ENCODE measurements at regions not wholly inside any gene's neighbourhood (a gene's known extent, or its start where the extent isn't known, plus 50 kb on each side); places are given as distances from the start of the nearest gene placed in this dataset.
"Not testable (repeated sequence)": the region's sequence is repeated elsewhere in the genome, so short reads cannot be mapped to it uniquely, and the experiment has no call there.

DNA sequence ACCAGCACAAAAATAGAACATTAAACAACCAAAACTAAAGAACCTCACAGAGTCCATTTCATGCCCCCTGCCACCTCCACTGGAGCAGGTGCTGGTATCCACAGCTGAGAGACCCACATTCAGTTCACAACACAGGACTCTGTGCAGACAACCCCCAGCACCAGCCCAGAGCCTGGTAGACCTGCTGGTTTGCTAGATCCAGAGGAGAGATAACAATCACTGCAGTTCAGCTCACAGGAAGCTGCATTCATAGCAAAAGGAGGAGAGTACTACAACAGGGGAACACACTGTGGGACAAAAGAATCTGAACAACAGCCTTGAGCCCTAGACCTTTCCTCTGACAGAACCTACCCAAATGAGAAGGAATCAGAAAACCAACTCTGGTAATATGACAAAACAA is 326.7 kb downstream of the METTL4 start:
- Mint-ChIP-seq H3K36me3 (no peaks in the 10 kb centered on the region), H3K4me3 (no peak overlapping the region), H3K4me1 (no peaks in the 10 kb centered on the region), H3K27me3 (peaks cover 8% of the 10 kb centered on the region), H3K27ac (no peak overlapping the region), H3K9me3 (no peaks in the 10 kb centered on the region)

DNA sequence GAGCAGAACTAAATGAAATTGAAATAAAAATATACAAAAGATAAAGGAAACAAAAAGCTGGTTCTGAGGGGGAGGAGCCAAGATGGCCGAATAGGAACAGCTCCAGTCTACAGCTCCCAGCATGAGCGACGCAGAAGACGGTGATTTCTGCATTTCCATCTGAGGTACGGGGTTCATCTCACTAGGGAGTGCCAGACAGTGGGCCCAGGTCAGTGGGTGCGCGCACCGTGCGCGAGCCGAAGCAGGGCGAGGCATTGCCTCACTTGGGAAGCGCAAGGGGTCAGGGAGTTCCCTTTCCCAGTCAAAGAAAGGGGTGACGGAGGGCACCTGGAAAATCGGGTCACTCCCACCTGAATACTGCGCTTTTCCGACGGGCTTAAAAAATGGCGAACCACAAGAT is 324.2 kb downstream of the METTL4 start:
- not testable (repeated sequence) for H3K36me3 Mint-ChIP-seq, H3K4me3 Mint-ChIP-seq, H3K27ac Mint-ChIP-seq

DNA sequence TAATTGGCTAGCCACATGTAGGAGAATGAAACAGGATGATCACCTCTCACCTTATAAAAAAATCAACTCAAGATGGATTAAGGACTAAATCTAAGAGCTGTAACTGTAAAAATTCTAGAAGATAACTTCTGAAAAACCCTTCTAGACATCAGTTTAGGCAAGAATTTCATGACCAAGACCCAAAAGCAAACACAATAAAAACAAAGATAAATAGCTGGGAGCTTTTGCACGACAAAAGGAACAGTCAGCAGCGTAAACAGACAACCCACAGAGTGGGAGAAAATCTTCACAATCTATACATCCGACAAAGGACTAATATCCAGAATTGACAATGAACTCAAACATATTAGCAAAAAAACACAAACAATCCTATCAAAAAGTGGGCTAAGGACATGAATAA is 316.3 kb downstream of the METTL4 start:
- no peak overlapping the region for H3K27ac Mint-ChIP-seq
- no peaks in the 10 kb centered on the region for H3K36me3 Mint-ChIP-seq
- peaks cover 3% of the 10 kb centered on the region for H3K27me3 Mint-ChIP-seq
- H3K4me1 Mint-ChIP-seq, result no peaks in the 10 kb centered on the region
- H3K4me3 Mint-ChIP-seq, result no peak overlapping the region
- peaks cover 10% of the 10 kb centered on the region for H3K9me3 Mint-ChIP-seq

More for the DNA sequence above, 324.2 kb downstream of the METTL4 start:
- not testable (repeated sequence) for H3K27me3 Mint-ChIP-seq, H3K9me3 Mint-ChIP-seq, H3K4me1 Mint-ChIP-seq

DNA sequence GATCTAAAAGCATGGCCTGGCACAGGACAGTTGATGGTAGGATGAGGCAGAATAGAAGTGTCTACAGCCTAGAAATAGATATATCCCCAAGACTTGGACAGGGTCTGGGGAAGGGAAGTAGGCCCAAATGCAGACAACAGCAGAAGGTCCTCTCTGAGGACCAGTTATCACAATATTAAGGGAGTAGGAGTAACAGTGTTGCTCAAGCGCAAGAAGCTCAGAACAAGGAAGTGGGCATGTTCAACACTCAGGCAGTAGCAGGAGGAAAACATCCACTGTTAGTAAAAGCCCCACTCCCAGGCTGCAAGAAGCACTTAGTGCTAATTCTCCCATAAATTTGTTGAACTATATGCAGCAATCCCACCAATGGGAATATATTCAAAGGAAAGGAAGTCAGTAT is 314.7 kb downstream of the METTL4 start:
- Mint-ChIP-seq H3K9me3 (peaks cover 10% of the 10 kb centered on the region), H3K4me1 (no peaks in the 10 kb centered on the region), H3K4me3 (no peak overlapping the region), H3K27ac (no peak overlapping the region), H3K36me3 (no peaks in the 10 kb centered on the region), H3K27me3 (peaks cover 5% of the 10 kb centered on the region)

DNA sequence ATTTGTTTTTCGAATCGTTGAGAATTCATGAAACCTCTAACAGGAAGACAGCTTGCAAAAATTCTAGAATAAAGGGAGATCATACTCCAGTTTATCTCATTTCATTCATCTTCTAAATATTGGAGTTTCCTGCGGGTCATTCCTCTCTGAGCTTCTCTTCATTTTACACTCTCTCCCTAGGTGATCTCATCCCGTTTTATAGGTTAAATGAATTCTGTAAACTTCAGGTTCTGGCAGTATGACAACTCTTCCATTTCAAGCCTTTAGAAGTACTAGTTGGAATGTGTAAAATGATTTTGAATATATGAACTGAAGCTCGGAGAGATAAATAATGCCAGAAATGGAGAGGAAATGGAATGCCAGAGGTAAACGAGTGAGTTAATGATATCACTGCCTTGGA is 312.4 kb downstream of the METTL4 start:
- no peaks in the 10 kb centered on the region for H3K4me1 Mint-ChIP-seq
- peaks cover 6% of the 10 kb centered on the region for H3K27me3 Mint-ChIP-seq
- no peaks in the 10 kb centered on the region for H3K36me3 Mint-ChIP-seq
- no peak overlapping the region for H3K4me3 Mint-ChIP-seq
- no peak overlapping the region for H3K27ac Mint-ChIP-seq
- peaks cover 10% of the 10 kb centered on the region for H3K9me3 Mint-ChIP-seq

DNA sequence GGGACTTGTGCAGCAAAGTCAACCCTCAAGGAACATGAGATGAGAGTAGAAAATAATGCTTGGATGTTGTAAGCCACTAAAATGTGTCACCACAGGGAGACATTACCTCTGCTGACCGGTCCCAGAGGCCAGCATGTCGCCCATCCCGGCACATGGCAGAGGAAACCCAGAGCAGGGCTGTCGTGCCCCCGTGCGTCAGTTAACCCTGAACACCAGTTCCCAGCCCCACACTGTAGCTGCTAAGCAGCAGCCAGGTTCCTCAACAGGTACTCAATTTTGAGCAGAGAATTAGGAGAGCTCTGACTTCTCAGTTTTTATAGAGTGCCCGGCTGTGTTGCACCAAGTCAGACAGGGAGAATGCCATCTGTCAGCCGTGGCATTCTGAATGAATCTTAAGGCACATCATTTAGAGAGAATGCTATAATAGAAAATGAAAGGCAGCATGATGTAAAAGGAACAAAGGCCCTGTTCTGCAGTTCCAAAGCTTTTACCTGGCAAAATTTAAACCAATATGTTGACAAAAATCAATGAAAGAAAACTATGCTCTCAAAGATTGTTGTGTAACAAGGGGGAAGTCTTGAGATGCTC is 307.9 kb downstream of the METTL4 start:
- no peaks in the 10 kb centered on the region for H3K4me1 Mint-ChIP-seq
- H3K9me3 Mint-ChIP-seq, result no peaks in the 10 kb centered on the region
- no peak overlapping the region for H3K4me3 Mint-ChIP-seq
- H3K27ac Mint-ChIP-seq, result no peak overlapping the region
- H3K27me3 Mint-ChIP-seq, result peaks cover 12% of the 10 kb centered on the region
- H3K36me3 Mint-ChIP-seq, result no peaks in the 10 kb centered on the region

DNA sequence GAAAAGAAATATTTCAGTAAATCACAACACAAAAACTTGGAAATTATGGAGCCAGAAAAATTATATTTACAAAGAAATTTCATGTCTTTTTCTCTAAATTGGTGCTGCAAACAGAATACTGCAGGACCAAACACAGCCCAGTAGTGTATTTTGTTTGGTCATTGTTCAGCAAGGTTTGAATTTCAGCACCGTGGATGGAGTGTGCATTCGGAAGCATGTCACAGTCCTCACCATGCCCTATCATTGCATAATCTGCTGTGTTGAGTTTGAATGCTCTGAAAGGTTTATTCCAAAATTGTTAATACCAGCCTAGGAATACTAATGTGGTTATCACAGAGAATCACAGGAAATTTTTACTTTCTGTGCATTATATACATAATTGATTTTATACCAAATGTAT is 296.7 kb downstream of the METTL4 start:
- H3K4me3 Mint-ChIP-seq, result no peak overlapping the region
- peaks cover 3% of the 10 kb centered on the region for H3K27me3 Mint-ChIP-seq
- no peaks in the 10 kb centered on the region for H3K9me3 Mint-ChIP-seq

DNA sequence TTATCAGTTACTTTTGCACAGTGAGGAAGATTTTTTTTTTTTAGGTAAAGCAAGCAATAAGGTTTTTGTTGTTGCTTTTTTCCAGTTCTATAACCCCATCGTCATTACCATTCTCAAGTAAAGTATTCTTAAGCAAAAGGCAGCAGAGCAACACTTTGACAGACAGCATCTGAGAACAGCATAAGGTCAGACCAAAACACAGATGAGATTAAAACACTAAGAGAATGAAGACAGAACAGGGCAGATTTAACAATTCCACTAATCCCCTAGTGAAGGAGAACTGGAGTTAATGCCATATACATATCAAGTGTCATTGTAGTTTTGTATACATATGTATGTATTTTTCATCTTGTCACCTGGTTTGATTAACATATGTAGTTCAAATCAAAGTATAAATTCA is 290.2 kb downstream of the METTL4 start:
- Mint-ChIP-seq H3K4me1 (no peaks in the 10 kb centered on the region), H3K4me3 (no peak overlapping the region), H3K9me3 (no peaks in the 10 kb centered on the region), H3K36me3 (no peaks in the 10 kb centered on the region), H3K27ac (no peak overlapping the region), H3K27me3 (no peaks in the 10 kb centered on the region)

More for the DNA sequence above, 296.7 kb downstream of the METTL4 start:
- Mint-ChIP-seq H3K27ac (no peak overlapping the region), H3K4me1 (no peaks in the 10 kb centered on the region), H3K36me3 (no peaks in the 10 kb centered on the region)

DNA sequence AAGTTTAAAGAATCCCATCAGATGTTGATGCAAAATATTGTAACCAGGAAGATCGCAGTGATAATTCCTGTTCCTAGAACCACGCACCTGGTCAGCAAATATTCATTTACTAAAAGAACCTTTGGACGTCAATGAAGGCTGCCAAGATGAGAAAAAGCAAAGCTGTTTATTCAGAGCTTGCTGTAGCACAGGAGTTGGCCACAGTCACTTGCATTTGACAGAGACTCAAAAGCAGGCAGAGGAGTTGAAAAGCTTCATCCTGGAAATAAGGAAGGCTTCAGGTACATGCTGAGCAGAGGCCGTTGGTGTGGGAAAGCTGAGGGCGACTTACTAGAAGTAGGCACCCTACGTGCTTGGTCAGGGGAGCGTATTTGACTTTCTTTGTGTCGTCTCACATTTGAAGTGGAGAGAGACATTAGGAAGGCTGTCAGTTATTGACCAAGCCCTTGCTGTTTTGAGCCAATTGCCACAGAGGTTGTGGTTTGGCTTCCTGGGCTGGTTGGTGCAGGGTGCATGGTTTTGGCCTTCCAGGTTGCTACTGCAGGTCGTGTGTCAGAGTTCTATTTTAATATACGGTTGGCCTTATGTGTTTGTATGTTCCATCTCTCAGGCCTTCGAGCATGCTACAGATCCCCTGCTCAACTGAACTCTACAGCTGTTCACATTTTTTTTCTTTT is 289.6 kb downstream of the METTL4 start:
- Mint-ChIP-seq H3K27me3 (no peaks in the 10 kb centered on the region), H3K27ac (no peak overlapping the region), H3K9me3 (no peaks in the 10 kb centered on the region), H3K4me1 (no peaks in the 10 kb centered on the region), H3K4me3 (no peak overlapping the region), H3K36me3 (no peaks in the 10 kb centered on the region)

DNA sequence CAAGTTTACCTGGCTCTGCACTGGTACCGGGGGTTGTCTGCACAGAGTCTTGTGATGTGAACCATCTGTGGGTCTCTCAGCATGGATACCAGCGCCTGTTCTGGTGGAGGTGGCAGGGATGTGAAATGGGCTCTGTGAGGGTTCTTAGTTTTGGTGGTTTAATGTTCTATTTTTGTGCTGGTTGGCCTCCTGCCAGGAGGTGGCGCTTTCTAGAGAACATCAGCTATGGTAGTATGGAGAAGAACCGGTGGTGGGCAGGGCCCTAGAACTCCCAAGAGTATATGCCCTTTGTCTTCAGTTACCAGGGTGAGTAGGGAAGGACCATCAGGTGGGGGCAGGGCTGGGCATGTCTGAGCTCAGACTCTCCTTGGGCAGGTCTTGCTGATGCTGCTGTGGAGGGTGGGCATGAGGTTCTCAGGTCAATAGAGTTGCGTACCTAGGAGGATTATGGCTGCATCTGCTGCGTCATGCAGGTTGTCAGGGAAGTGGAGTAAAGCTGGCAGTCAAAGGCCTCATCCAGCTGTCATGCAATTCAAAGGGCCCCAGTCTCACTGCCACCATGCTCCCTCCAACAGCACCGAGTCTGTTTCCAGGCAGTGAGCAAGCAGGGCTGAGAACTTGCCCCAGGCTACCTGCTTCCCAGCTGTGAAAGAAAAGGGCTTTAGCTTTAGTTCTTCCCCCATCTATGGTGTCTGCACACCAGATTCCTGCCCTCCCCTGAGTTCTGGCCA is 278.0 kb downstream of the METTL4 start:
- Mint-ChIP-seq H3K4me1 (no peaks in the 10 kb centered on the region), H3K27ac (no peak overlapping the region), H3K4me3 (no peak overlapping the region), H3K9me3 (no peaks in the 10 kb centered on the region), H3K36me3 (no peaks in the 10 kb centered on the region), H3K27me3 (peaks cover 29% of the 10 kb centered on the region)

DNA sequence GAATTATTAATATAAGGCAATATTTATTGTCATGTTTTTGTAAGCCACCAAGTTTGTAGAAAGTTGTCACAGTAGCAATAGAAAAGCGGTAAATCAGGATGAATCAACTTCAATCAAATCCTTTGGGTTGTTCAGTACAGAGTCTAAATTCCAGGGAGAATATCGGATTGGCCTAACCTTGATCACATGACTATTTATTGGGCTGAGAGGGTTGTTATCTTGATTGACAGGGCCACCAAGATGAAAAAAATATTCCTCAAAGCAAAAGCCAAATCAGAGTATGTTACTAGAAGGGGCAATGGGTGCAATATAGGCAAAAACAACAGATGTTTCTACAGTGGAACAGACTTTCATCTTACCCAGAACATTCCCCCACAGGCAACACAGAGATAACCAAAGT is 270.0 kb downstream of the METTL4 start:
- H3K4me3 Mint-ChIP-seq, result no peak overlapping the region
- no peaks in the 10 kb centered on the region for H3K9me3 Mint-ChIP-seq
- no peaks in the 10 kb centered on the region for H3K4me1 Mint-ChIP-seq
- no peak overlapping the region for H3K27ac Mint-ChIP-seq
- H3K36me3 Mint-ChIP-seq, result no peaks in the 10 kb centered on the region
- peaks cover 25% of the 10 kb centered on the region for H3K27me3 Mint-ChIP-seq

DNA sequence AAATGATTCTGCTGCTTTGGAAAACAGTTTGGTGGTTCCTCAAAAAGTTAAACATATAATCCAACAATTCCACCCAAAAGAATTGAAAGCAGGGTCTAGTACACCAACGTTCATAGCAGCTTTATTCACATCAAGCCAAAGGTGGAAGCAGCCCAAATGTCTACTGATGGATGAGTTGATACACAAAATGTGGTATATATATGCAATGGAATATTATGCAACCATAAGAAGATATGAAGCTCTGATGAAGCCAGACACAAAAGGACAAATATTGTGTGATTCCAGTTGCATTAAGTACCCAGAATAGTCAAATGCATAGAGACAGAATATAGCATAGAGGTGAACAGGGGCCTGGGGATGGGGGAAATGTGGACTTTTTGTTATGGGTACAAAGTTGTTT is 269.3 kb downstream of the METTL4 start:
- Mint-ChIP-seq H3K36me3 (no peaks in the 10 kb centered on the region), H3K9me3 (no peaks in the 10 kb centered on the region), H3K27ac (no peak overlapping the region), H3K27me3 (peaks cover 27% of the 10 kb centered on the region), H3K4me1 (no peaks in the 10 kb centered on the region), H3K4me3 (no peak overlapping the region)

DNA sequence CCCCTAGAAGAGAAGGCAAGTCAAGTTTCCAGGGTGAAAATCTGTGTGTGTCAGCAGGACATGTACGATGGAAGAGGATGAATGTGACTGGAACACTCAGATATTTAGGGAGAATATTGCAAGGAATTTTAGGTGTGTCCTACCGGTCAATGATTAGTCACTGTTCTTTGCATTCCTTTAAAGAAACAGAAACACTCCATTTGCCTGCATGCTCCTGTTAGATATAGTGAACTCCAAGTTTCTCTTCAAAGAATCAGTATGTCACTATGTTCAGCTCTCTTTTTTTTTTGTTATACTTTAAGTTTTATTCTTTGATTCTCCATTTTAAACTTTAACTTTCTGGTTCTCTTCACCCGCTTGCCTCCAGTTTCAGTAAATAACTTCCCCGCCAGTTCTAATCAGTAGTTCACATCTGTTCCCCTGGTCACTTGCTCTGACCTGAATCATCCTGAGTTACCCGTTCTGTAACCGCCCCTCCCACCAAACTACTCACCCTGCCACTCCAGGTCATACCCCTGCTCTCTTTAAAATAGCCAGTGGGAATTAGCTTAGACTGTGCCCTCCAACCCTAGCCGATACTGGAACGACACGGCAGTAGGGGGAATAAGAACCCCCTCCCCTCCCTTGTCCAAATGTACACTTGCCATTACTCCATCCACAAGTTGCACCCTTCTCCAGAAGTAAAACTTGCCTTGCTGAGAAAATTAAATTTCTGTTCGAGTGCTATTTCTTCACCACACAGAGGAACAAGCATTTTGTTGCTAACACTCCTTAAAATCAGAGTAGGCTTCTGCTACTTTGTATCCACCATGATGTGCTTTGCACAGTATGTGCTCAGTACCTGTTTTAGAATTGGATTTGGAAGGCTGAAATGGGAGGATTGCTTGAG is 268.4 kb downstream of the METTL4 start:
- Mint-ChIP-seq H3K36me3 (no peaks in the 10 kb centered on the region), H3K27ac (no peak overlapping the region), H3K4me3 (no peak overlapping the region), H3K4me1 (no peaks in the 10 kb centered on the region), H3K27me3 (peaks cover 27% of the 10 kb centered on the region), H3K9me3 (no peaks in the 10 kb centered on the region)

DNA sequence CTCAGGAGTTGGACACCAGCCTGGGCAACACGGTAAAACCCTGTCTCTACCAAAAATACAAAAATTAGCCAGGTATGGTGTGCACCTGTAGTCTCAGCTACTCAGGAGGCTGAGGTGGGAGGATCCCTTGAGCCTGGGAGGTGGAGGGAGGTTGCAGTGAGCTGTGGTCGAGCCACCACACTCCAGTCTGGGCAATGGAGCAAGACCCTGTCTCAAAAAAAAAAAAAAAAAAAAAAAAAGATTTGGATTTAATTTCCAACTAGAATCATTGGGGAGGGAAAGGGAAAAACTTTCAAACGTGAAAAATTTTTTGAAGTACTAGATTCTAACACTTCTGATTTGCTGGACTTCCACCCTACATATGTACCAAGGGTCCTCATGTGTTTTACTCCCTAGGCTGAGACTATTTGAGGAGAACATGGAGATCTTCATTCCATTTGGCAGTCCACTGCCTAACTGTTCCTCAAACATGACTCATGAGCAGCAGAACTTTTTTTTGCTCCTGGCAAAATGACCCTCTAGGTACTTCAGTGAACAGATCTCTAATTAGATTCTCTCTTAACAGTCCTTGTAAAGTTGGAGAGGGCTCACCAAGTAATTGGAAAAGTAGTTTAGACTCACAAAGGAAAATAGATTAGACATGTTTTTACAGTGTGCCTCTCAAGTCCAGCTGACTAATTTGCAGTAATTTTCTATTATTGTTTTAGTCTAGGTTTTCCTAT is 267.6 kb downstream of the METTL4 start:
- no peak overlapping the region for H3K27ac Mint-ChIP-seq
- peaks cover 24% of the 10 kb centered on the region for H3K27me3 Mint-ChIP-seq

More for the DNA sequence above, 267.6 kb downstream of the METTL4 start:
- Mint-ChIP-seq H3K9me3 (no peaks in the 10 kb centered on the region), H3K4me3 (no peak overlapping the region), H3K36me3 (no peaks in the 10 kb centered on the region), H3K4me1 (no peaks in the 10 kb centered on the region)

Measured in activated naive CD4-positive, alpha-beta T cell treated with anti-CD3 and anti-CD28 coated beads, Interleukin-2, amount 50 U/mL, for 24 hours (primary cell).